CD4-positive, alpha-beta T cell treated with Interleukin-1 beta for 1 hour (primary cell): ENCODE measurements at regions not wholly inside any gene's neighbourhood (a gene's known extent, or its start where the extent isn't known, plus 50 kb on each side); places are given as distances from the start of the nearest gene placed in this dataset.
"Not testable (repeated sequence)": the region's sequence is repeated elsewhere in the genome, so short reads cannot be mapped to it uniquely, and the experiment has no call there.

Experiments used
- DNase-seq, 2 donors: peaks; one replicate each; pipeline ENCODE4 v3.0.0-alpha.2; 2020 to 2022

GRCh38 chr2:16039055-16039454 is 98.7 kb downstream of the MYCN start:
- DNase-seq = no peak

DNA sequence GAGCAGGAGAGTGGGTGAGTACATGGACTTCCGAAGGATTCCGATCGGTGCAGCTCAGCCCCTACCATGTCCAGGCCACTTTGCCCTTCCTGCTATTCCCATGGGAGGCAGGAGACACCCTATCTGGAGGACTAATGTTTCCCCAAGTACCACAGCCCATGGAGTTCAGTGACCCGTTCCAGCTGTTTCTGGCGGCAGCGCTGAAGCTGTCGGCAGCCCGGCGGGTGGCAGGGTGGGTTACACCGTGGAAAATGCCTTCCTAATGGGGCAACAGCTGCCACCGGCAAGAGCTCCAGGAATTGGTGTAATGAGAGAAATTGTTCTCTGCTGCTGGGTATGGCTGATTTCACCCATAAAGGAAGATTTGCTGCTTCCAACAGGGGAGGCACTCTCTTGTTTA is 98.3 kb downstream of the MYCN start:
- no peak for DNase-seq

GRCh38 chr2:16037808-16038457 is 97.6 kb downstream of the MYCN start:
- DNase-seq = no peak

DNA sequence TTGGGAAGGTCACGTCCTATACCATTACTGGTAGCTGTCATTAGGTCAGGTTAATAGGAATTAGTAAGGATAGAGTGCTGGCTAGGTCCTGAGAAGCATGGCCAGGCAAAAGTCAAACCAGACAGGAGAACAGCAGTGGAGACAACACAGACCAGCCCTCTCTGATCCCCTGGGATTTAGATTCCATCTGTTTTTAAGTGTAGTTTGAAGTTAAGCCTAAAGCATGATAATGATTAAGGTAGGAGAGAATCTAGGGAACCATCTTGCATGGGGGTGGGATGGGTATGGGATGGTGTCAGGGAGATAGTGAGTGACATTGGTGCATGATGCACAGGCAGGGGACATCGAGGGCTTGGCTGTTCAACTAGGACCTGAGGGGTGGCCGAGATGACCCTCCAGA is 96.6 kb downstream of the MYCN start:
- DNase-seq = no peak

DNA sequence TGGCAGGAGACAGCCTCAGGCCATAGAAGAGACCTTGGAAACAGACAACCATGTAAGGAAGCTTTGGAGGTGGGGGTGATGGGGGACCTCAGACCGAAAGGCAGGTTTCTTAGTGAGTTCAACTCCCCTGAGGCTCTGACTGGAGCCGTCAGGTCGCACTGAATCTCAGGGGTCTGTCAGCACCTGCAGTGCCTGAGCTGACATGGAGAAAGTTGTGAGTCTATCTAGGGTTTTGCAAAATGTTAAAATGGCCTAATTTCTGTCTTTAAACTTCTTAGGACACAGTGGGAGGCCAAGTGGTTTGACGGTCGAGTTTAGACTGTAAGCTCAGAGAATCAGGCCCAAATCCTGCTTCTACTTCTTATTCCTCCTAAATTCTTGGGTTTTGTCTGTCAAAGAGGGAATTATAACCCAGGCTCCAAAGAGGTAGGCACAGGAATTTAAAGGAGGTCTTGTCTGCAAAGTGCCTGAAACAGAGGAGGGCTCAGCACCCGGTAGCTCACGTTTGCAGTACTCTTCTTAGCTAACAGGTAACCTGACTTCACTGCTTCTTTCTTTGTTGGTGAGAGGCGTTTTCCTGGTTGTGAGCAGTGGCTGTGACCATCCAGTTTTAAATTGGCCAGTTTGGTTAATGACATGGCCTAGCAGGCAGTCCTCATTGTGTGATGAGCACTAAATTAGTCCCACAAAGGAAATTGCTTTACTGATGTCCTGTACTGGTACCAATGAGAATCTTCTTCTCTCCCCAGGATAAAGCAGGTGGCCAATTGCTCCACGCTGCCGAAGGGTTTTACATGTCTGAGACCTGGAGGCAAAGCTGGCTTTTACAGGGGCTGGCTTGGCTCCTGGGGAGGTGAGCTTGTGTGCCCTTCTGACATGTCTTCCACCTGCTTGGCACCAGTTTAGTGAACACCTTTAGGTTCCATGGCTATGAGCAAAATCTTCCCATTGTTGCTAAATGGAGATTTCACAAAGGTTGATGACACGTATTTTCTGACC is 95.7 kb downstream of the MYCN start:
- DNase-seq = no peak

GRCh38 chr2:16034975-16035746 is 94.8 kb downstream of the MYCN start:
- DNase-seq = no peak

DNA sequence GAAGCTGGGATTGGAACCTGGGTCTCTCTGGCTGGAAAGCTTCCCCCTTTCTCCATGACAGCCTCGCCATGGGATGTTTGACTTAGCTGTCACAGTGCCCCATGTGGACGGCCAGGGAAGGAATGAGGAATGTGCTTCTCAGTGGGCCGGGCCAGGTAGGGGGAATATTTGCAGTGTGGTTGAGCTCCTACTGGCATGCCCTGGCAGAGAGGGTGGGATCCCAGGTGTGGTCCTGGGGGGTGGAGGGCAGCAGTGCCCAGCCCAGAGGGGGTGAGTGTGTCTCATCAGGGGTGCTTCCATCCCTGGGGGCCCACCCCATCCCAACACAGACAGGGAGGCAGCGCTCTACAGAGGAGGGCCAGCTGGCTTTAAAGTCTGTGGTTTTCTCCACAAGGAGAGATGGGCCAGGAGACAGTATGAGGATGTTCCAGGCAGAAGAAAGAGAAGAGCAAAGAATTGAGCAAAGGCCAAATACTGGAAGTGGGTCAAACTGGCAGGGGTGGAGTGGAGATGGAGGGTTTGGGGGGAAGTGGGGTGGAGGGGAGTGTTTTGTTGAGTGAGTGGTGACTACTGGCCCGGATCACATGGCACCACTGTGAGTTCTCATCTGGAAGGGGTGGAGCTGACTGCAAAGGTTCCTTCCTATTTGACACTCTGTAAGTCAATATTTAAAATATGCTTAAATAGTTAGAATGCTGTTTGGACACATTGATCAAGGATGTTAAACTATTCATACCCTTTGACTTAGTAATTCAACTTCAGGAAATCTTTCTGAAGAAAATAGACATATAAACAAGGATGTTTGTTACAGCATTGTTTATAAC is 94.0 kb downstream of the MYCN start:
- DNase-seq = no peak

DNA sequence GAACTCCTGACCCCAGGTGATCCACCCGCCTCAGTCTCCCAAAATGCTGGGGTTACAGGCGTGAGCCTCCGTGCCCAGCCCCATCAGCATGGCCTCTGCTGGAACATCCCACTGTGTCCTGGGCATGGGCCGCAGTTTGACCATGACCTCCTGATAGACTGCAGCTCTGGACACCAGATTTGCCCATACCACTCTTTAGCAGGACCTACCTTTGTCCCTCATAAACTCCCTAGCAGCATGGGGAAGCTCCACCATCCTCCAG is 92.6 kb downstream of the MYCN start:
- DNase-seq = no peak

GRCh38 chr2:16032282-16033031 is 92.1 kb downstream of the MYCN start:
- DNase-seq = no peak

- DNase-seq = no peak
Measured at GRCh38 chr2:16031848-16032159, 91.5 kb downstream of the MYCN start.

DNA sequence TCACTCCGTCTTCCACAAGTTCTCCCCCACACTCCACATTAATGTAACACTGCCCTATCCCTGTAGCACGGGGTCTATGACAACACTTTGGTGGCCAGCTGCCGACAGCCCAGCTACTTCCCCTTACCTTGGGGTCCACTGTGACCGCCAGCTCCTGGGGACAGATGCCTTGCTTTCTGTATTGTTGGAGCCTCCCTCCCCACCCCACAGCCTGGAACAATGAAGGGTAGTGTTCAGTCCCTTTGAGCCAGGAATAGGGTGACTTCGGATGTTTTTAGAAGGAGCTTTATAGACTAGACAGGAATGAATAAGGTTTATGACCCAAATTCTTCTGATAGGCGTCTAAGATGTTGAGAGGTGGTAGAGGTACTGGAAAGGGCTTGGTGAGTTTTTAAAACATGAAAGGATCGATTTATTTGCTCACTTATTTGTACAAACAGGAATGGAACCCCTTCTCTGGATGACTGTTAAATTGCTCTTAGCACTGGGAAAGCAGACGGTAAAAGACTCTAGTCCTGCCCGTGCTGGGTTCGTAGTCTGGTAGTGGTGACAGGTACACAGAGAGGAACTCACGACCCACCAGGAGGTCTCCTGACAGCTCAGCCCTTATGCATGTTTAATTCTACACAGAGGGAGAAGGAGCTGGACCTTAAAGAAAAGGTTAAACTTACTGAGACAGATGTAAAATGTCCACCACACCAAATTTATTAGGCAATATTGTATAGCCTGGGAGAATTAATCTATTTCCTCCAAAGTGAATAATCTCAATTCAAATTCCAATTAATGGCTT is 90.9 kb downstream of the MYCN start:
- DNase-seq = no peak

DNA sequence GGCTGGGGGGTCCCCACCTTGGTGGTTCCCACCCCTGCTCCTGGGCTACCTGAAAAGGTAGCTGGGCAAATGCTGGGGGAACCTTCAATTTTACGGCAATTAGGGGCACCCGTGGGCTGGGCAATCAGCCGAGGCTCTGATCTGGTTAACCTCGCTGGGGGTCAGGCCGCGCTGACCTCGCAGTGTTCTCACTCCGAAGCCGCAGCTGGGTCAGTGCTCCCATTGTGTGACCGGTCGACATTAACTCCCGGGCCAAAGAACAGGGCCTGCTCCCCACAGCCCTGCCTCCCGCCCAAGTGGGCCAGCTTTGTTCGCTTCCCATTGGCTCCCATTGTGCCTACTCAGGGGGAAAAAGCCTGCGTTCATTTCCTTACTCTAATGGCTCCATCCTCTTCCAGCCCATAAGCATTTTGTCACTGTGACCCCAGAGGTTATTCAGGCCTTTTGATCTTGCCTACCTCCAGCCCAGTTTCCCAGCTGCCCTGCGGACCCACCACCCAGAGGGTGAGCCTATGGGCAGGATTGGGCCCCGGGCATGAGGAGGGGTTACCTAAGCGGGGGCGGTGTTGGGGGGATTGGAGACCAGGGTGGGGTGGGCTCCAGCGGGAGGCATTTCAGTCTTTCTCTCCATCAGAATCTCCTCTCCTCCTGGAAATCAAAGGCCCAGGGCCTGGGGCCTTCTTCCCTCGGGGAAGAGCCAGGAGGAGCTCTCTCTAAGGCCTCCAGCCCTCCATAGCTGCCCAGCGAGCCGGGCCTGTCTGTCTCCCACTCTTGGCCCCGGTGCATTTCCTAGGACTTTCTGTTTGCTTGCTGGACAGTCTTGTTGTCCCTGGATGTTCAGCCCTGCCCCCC is 90.1 kb downstream of the MYCN start:
- no peak for DNase-seq

DNA sequence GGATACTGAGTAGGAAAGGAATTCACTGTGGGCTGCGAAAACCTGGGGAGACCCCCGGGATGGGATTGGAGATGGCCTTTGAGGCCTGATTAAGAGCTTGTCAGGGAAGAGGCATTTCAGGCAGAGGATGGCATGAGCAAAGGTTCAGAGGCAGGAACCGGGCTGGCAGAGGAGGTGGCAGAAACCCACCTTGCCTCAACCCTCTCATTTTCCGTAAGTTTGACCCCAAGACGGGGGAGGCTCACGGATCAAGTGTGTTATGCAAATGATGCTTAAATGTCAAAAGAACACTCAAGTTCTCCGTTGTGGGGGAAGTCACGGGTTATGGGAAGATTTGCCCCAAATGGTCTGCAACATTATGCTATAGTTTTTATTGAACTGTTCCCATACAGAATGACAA is 88.3 kb downstream of the MYCN start:
- no peak for DNase-seq

DNA sequence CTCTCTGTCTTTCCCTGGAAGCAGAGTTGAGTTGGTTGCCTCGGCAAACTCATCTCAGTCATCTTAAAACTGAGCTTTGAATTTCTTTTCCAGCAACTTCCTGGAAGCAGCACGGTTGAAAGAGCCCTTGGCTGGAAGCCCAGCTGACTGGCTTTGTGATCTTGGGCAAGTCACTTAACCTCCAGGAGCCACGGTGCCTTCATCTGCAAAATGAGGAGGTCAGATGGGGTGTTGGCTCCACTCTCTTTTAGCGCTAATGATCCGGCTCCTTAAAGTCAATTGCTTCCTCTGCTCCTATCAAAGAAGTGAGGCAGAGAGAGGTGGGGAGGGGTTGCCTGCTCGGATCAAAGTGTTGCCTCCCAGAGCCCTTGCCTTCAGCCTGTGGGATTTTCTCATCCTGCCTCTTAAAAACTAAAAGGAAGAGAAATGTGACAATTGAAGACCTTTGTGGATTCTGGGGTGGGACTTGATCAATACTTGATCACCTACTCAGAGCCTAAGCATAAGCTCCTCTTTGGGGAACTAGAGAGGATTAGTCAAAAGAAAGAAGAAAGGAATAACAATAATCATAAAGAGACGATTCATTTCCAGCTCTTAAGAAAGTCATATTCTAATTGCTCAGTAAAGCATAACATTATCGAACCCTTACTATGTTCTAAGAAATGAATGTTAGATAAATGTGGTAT is 86.6 kb downstream of the MYCN start:
- no peak for DNase-seq

DNA sequence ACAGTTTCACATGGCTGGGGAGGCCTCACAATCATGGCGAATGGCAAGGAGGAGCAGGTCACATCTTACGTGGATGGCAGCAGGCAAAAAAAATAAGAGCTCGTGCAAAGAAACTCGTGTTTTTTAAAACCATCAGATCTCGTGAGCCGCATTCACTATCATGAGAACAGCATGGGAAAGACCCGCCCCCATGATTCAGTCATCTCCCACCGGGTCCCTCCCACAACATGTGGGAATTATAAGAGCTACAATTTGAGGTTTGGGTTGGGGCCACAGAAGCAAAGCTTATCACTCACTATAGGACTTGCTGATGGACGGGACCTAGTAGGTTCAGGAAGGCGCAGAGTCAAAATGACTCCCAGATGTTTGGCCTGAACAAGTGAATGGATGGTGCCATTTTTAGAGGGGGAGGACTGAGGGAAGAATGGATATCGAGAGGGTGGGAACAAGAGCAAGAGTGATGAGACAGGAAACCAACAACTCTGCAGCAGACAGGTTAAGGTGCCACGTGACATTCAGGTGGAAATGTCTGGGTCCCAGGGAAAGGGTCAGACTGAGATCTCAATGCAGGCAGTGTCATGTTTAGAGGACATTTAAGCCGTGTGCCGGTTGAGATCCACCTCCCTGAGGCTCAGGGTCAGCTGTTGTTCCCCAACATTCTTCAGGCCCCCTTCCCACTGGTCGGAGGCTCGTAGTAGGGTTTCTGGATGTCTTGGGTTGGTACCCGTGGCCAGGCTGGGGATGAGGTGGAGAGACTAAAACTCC is 85.7 kb downstream of the MYCN start:
- no peak for DNase-seq

DNA sequence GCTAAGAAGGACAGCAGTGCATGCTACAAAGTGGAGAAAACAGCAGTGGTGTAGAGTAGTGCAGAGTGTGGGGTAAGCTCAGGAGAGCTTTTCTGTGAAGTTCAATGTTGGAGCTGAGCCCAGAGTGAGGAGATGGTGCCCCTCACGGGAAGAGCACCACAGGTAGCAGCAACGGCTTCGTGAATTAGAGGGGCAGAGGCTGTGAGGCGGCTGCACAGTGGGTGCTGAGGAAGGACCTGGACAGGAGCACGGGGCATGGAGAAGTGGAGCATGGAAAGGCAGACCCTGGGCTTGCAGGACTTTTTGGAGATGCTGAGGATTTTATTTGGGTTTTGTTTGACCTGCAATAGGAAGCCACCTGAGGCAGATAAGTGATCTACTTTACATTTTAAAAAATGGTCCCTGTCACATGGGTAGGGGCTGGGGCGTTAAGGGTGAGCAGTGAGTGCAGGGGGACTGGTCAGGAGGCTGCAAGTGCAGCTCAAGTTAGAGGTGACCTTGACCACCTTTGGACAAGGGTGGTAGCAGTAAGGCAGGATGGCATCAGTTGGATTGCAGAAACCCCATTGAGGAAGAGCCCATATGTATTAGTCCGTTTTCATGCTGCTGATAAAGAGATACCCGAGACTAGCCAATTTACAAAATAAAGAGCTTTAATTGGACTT is 85.0 kb downstream of the MYCN start:
- DNase-seq = no peak

GRCh38 chr2:16024628-16025027 is 84.3 kb downstream of the MYCN start:
- not testable (repeated sequence) for DNase-seq
